ENCODE measurements at regions not wholly inside any gene's neighbourhood (a gene's known extent, or its start where the extent isn't known, plus 50 kb on each side); places are given as distances from the start of the nearest gene placed in this dataset.
"Not testable (repeated sequence)": the region's sequence is repeated elsewhere in the genome, so short reads cannot be mapped to it uniquely, and the experiment has no call there.

DNA sequence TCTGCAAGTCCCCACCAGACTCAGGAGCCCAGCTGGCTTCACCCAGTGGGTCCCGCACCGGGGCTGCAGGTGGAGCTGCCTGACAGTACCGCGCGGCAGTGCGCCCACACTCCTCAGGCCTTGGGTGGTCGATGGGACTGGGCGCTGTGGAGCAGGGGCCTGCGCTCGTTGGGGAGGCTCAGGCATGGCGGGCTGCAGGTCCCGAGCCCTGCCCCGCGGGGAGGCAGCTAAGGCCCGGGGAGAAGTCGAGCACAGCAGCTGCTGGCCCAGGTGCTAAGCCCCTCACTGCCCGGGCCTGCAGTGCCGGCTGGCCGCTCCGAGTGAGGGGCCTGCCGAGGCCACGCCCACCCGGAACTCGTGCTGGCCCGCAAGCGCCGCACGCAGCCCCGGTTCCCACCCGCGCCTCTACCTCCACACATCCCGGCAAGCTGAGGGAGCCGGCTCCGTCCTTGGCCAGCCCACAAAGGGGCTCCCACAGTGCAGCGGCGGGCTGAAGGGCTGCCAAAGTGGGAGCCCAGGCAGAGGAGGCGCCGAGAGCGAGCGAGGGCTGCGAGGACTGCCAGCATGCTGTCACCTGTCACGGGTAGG is 2021.7 kb upstream of the LRRTM1 start:
- DNase-seq (ENCODE audit: low read depth in 4 of 4, low spot score in 3 of 4), result not testable (repeated sequence)

DNA sequence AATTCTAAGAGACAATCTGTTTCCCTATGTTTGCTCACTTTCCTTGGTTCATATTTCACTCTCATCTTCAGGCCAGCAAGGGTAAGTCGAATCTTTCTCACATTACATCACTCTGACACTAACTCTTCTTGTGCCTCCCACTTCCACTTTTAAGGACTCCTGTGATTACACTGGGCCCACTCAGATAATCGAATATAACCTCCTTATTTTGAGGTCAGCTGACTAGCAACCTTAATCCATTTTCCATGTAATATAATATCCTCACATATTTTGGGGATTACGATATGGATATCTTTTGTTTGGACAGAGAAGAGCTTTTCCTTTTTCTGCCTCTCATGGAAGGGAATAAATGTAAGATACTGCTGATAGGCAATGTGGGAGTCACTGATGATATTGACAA is 2015.7 kb upstream of the LRRTM1 start:
- DNase-seq (ENCODE audit: low read depth in 4 of 4, low spot score in 3 of 4), result no peak

DNA sequence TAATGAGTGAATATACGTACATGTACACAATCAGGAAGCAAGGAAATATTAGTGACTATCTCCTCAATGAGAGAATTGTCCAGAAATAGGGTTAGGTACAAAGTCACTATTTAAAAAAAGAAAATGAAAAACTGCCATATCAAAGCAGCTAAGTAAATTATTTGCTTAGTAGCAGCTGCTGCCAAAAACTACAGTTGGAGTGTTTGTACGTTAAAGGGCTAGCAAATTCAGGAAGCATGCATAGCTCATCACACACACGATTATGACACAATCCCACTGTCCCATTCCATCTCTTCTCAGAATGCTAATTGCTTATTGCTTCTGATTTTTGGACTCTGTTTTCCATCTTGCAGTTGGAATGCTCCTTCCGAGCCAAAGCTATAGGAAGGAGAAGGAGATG is 2012.5 kb upstream of the LRRTM1 start:
- DNase-seq (ENCODE audit: low read depth in 4 of 4, low spot score in 3 of 4), result no peak

DNA sequence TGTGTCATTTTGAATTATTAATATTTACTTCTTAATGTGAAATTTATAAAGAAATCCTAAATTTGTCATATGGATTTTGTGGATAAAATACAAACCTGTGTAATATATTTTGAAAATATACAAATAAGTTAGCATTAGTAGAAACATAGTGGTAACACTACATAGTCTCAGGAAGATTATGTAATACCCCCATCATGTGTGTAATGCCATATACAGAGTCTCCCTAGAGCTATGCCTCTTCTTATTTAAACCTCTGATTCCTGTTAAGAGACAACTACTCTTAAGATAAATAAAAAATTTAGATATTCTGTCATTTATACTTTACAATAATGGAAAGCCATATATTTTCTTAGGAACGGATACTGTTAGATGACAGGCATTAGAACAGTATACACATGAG is 2012.0 kb upstream of the LRRTM1 start:
- DNase-seq (ENCODE audit: low read depth in 4 of 4, low spot score in 3 of 4), result no peak

DNA sequence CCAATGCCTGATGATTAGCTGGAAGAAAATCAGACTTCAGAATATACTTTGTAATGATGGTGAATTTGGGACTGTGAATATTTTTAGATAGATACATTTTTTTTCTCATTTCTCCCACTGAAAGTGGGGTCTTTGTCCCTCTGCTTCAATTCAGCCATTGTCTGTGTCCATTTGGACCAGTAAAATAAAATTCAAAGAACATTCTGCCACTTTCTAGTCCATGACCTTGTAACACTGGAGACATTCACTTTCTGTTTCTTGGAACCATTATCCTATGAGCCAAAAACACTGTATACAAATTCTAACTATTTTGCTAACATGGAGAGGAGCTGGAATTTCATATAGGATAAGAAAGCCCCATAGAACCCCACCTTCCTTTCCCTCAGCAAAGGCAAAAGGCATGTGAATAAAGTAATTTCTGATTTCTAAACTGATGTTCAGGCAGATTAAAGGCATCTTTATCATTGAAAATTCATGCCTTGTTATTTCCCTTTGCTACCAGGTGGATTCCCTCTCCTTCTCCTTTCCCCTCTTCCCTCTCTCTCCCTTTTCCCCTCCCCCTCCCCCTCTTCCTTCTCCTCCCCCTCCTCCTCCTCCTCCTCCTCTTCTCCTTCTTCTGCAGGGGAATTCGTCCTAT is 2010.4 kb upstream of the LRRTM1 start:
- DNase-seq (ENCODE audit: low read depth in 4 of 4, low spot score in 3 of 4), result no peak

DNA sequence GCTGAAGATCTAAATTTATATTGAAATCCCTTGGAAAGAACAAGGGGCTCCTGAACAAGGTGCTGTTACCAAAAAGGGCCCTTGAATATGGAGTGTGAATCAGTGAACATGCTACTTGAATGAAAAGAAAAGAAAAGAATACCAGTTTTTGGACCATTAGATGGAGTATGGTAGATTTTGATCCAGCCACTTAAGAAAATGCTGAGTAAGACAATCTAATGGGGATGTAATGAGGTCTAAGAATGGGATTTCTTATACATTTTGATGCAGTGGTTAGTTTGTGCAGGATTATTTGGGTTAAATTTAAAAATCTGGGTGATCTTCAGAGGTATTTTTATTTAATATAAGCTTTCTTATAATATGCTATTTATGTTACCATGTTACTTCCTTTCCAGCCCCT is 2003.0 kb upstream of the LRRTM1 start:
- no peak for DNase-seq (ENCODE audit: low read depth in 4 of 4, low spot score in 3 of 4)

DNA sequence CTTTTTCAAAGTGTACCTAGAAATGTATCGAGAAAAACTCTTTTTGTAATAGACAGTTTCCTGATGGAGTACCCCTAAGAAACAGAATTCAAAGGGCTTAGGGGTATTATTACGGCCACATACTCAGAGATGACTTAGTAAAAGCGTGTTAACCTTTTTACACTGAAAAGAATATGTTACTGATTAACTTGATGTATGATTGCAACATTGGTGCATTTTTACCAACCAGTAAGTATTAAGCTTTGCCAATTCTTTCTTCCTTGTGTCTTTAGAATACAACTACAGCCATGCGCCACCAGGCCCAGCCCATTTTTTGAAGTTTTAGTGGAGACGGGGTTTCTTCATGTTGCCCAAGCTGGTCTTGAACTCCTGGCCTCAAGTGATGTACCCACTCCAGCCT is 1997.0 kb upstream of the LRRTM1 start:
- DNase-seq (ENCODE audit: low read depth in 4 of 4, low spot score in 3 of 4), result no peak

DNA sequence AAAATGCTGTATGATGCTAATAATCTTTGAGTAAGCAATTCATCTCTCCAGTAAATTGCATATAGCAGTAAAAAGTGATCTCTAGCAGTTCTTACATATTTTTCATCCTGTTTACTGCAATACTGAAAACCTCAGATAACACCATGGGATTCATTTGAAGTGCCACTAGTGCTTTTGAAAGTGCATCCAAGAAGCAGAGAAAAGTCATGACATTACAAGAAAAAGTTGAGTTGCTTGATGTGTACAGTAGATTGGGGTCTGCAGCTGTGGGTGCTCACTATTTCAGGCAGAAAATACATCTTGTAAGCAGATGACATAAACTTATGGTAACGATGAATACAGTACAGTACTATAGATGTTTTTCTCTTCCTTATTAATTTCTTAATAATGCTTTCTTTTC is 1984.9 kb upstream of the LRRTM1 start:
- no peak for DNase-seq (ENCODE audit: low read depth in 4 of 4, low spot score in 3 of 4)

DNA sequence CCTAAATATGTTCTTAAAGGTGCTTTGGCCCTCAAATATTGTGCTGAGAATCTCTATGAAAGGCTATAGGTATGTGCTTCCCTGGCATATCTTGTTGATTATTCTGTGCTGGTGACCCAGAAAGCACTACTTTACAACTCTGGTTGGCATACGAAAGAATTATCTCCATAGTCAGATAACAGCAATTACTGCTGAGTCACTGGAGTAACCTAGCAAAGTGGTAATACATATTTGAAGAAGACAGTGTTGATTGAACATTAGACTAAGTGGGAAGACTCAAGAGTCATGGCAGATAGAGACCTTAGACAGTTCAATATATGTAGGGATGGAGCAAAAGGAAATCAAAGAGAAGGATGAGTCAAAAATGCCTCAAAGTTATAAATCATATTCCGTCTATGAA is 1978.5 kb upstream of the LRRTM1 start:
- DNase-seq (ENCODE audit: low read depth in 4 of 4, low spot score in 3 of 4), result no peak

DNA sequence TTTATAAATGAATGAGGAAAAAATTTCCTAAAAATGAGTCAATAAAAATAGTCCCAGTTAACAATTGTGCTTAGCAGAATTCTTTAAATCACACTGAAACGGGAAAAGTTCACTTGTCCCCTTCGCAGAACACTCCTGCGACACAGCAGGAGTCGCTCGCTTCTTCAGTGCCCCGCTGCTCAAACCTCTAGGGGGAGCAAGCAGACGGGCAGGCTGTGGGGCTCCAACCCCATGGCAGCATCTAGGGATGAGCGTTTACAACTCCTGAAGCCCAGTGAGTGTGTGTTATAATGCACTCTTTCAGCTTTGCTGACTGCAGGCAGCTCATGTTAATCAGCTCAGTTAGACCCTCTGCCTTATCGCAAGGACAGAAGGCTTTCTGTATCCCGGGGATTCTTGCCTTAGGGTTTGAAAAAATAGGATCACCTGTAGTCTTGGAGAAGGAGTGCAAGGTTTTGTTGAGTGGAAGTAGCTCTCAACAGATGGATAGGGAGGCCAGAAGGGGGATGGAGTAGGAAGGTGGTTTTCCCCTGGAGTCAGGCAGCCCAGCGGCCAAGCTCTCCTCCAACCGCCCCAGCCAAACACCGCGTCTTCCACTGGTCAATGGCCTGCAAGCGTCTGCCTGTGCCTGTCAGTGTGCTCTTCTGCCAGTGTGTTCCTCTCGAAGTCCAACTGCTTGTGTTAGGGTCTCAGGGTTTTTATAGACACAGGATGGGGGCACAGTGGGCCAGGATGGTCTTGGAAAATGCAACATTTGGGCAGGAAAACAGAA is 1977.7 kb upstream of the LRRTM1 start:
- no peak for DNase-seq (ENCODE audit: low read depth in 4 of 4, low spot score in 3 of 4)

DNA sequence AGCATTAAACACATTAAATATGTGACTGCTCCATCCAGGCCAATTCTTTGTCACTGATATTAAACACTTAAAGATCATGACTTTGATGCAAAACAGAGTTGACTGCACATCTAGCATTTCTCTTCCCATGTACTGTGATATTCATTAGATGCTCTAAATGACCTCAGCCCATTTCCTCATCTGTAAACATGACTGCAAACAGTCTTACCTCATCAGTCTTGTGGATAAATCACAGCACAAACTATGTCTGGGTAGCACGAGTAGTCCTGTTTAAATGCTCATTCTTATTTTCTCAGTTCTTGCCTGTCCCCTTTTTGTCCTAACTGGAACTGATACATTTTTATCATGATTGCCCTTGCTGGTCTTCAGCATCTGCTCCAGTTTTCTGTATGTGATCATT is 1974.8 kb upstream of the LRRTM1 start:
- no peak for DNase-seq (ENCODE audit: low read depth in 4 of 4, low spot score in 3 of 4)

DNA sequence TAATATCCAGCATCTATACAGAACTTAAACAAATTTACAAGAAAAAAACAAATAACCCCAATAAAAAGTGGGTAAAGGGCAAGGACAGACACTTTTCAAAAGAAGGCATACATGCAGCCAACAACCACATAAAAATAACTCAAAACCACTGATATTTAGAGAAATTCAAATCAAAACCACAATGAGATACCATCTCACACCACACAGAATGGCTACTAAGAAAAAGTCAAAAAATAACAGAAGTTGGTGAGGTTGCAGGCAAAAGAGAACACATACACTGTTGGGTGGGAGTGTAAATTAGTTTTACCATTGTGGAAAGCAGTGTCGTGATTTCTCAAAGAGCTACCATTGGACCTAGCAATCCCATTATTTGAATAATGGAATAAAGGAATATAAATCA is 1973.9 kb upstream of the LRRTM1 start:
- DNase-seq (ENCODE audit: low read depth in 4 of 4, low spot score in 3 of 4), result no peak

DNA sequence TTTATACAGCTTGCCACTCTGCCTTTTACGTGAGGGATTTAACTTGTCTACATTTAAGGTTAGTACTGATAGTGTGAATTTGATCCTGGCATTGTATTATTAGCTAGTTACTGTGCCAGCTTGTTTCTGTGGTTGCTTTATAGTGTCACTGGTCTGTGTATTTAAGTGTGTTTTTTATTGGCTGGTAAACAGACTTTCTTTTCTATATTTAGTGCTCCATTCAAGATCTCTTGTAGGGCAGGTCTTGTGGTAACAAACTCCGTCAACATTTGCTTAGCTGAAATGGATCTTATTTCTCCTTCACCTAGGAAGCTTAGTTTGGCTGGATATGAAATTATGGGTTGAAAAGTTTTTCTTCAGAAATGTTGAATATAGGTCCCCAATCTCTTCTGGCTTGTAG is 1971.0 kb upstream of the LRRTM1 start:
- DNase-seq (ENCODE audit: low read depth in 4 of 4, low spot score in 3 of 4), result no peak

DNA sequence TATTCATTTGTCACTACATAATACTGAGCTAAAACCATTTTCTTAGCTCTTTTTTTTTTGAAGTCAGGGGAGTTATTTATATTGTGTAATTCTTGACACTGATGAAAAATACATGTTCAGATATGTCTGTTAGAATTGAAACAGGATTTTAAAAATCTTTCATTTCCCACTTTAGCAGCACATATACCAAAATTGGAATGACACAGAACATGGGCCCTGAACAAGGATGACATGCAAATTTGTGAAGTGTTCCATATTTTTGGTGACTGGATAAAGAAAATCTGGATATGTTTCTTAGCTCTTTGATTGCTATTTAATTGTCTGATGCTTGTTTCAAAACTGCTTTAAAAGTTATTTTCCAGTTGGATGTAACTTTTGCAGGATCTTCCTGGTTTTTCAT is 1963.9 kb upstream of the LRRTM1 start:
- no peak for DNase-seq (ENCODE audit: low read depth in 4 of 4, low spot score in 3 of 4)

DNA sequence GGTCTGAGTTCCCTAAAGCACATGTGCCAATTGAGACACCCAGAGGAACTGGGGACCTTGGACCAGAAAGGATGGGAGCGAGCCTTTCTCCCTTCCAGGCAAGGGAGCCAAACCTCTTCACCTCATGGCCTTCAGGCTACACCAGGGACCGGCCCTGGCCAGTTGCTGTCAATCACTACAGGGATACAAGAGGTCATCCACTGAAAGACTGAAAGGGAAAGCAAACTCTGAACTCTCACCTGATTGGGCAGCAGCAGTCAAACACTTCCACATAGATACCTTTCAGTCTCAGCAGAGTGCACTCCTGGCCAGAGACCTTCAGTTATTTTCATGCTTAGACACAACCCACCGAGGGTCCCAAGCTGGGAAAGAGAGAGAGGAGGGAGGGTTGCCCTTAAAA is 1956.0 kb upstream of the LRRTM1 start:
- DNase-seq (ENCODE audit: low read depth in 4 of 4, low spot score in 3 of 4), result no peak

DNA sequence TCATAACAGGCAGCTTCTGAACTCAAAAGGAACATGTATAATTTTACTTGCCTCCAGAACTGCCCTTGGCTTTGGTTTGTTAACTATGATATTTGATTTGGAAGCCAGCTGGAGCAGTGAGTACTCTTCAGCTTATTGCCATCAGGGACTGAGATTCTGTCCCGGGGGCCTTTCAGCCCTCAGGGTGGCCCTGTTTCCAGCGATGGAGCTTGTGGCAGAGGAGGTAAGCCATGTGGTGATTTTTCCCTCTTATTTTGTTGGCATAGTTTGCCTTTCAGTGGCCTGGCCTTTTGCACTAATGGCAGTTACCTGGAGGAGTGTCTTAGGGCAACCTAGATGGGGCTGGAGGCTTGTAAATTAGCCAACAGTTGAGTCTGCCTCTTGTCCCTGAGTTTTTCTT is 1955.0 kb upstream of the LRRTM1 start:
- no peak for DNase-seq (ENCODE audit: low read depth in 4 of 4, low spot score in 3 of 4)

DNA sequence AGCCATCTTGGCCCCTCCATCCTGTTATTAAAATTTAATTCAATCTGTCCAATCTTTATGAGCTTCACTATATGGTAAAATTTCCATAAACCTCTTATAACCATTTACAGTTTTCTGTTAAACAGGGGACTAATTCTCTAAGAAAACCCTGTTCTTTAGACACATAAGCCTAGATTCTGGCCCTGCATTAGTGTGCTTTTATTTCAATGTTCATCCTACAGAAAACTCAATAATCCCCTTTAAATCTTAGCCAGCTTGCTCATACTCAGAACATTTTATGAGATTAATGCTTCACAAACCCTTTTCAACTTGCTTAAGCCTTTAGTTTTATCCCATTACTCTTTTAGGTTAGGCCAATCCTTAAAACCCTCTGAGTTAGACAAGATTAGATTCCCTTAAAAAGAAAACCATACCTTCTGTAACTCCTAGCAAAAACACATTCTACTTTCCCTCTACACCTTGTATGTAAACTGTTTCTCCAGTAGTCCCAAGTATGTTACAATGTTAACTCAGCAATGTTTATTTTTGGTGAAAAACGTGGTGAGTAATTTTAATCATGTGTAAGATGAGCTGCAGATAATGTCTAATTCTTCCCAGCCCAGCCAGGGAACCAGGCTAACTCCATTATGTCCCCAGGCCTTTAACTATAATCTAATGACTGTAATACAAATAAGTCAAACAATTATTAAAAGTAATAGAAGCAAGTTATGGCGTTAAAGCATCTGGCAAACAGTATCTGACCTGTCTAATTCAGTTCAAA is 1953.4 kb upstream of the LRRTM1 start:
- DNase-seq (ENCODE audit: low read depth in 4 of 4, low spot score in 3 of 4), result no peak

DNA sequence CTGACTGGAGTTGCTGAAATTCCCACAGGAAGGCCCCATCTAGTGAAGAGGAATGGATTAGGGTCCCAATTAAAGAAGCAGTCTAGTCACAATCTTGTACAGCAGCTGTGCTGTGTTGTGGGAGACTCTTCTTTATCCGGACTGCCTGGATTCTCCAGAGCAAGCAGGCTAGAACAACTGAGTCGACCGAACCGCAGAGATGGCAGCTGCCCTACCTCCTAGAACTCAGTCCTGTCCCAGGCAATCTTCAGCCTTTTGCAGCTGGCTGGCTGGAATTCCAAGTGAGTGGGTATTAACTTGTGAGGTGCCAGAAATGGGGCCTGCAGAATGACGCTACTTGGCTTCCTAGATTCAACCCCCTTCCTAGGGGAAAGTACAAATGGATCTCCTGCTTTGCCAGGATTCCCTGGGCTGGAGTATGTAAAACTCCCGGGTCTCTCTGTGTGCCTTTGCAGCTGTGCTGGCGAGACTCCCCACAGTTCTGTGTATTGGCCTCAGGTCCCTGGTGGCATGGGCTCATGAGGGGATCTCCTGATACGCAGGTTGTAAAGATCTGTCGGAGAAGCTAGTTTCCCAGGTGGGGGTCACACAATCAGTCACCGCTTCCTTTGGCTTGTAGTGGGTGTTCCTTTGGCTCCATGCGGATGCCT is 1952.6 kb upstream of the LRRTM1 start:
- no peak for DNase-seq (ENCODE audit: low read depth in 4 of 4, low spot score in 3 of 4)

DNA sequence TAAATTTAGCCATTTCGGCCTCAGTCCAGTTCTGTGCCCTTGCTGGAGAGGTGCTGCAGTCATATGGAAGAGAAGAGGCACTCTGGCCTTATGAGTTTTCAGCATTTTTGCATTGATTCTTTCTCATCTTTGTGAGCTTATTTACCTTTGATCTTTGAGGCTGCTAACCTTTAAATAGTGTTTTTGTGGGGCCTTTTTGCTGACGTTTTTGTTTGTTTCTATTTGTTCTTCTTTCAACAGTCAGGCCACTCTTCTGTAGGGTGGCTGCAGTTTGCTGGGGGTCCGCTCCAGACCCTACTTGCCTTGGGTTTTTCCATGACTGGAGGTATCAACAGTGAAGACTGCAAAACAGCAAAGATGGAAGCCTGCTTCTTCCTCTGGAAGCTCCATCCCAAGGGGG is 1951.7 kb upstream of the LRRTM1 start:
- no peak for DNase-seq (ENCODE audit: low read depth in 4 of 4, low spot score in 3 of 4)

DNA sequence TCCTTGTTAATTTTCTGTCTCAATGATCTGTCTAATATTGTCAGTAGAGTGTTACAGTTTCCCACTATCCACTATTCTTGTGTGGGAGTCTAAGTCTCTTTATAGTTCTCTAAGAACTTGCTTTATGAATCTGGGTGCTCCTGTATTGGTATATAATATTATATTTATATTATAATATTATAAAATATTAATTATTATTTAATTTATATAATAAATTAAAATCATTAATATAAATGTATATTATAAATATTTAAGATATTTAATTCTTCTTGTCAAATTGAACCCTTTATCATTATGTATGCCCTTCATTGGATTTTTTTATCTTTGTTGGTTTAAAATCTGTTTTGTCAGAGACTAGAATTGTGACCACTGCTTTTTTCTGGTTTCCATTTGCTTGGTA is 1950.2 kb upstream of the LRRTM1 start:
- DNase-seq (ENCODE audit: low read depth in 4 of 4, low spot score in 3 of 4), result no peak

DNA sequence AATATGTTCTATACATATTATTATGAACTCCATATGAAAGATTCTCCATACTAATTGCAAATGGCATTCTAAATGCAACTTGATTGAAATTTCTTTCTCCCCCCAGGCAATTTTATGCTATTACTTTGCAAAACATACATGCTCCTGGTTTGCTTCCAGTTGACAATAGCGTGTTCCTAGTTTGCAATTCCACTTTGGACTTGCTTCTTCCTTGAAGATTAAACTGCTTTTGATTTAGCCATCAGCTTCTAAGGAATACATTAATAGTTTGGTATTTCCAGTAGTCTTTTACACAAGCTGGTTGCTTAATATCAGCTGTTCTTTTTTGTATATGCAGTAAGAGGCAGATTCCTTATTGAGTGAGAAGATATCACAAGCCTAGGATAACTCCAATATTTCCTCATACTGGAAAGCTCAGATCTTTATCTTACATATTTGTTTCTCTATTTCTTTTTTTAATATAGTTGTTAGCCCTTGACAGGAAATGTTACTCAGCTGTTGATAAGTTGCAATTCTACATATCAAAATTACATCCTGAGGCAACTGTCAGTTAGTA is 1941.7 kb upstream of the LRRTM1 start:
- no peak for DNase-seq (ENCODE audit: low read depth in 4 of 4, low spot score in 3 of 4)

Measured in right renal pelvis (tissue), 4 donors.